ENCODE measurements at regions not wholly inside any gene's neighbourhood (a gene's known extent, or its start where the extent isn't known, plus 50 kb on each side); places are given as distances from the start of the nearest gene placed in this dataset.

DNA sequence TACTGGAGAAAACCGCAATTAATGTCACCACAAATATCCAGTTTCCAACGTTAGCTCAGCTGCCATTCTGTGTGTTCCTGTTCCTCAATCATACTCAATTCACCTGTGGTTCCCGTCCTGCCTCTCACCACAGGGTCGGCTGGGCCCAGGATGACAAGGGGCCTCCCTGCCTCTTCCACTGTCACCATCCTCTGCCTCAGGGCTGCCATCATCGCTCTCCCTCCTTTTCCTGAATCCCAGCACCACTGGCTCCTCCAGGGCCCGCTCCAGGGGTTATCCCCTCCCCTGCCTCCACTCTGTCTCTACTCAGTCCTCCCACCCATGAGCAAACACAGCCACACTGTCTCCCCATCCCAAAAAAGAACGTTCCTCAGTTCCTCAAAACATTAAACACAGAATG, 170.9 kb upstream of the NSMCE3 start:
- TF ChIP-seq, protein P1, sequence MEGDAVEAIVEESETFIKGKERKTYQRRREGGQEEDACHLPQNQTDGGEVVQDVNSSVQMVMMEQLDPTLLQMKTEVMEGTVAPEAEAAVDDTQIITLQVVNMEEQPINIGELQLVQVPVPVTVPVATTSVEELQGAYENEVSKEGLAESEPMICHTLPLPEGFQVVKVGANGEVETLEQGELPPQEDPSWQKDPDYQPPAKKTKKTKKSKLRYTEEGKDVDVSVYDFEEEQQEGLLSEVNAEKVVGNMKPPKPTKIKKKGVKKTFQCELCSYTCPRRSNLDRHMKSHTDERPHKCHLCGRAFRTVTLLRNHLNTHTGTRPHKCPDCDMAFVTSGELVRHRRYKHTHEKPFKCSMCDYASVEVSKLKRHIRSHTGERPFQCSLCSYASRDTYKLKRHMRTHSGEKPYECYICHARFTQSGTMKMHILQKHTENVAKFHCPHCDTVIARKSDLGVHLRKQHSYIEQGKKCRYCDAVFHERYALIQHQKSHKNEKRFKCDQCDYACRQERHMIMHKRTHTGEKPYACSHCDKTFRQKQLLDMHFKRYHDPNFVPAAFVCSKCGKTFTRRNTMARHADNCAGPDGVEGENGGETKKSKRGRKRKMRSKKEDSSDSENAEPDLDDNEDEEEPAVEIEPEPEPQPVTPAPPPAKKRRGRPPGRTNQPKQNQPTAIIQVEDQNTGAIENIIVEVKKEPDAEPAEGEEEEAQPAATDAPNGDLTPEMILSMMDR (IDR thresholded peaks at IDR 0.05) = no peak
- no peak for TF ChIP-seq POLR2A (IDR thresholded peaks at IDR 0.05)
